HG03442 (cell line): ENCODE measurements at regions not wholly inside any gene's neighbourhood (a gene's known extent, or its start where the extent isn't known, plus 50 kb on each side); places are given as distances from the start of the nearest gene placed in this dataset.

Experiments used
- ATAC-seq: cut with Tn5 transposase; IDR thresholded peaks from one replicate; pipeline ENCODE4 v1.9.1; 2021; ENCODE audit warnings: mild to moderate bottlenecking, moderate library complexity; ENCODE audit not compliant: unreplicated experiment

- no peak for ATAC-seq
These were observed 238.1 kb downstream of the AACS start for GRCh38 chr12:125303337-125303736.

GRCh38 chr12:125304029-125304428 lies 238.8 kb downstream of the AACS start:
- ATAC-seq = no peak

- no peak for ATAC-seq
These were observed 240.0 kb downstream of the AACS start for GRCh38 chr12:125305231-125305630.

GRCh38 chr12:125310461-125310860 lies 245.2 kb downstream of the AACS start:
- no peak for ATAC-seq

GRCh38 chr12:125311050-125311449 lies 245.8 kb downstream of the AACS start:
- ATAC-seq = no peak

- no peak for ATAC-seq
These were observed 247.2 kb downstream of the AACS start for GRCh38 chr12:125312471-125312870.

GRCh38 chr12:125314051-125314755 lies 249.0 kb downstream of the AACS start:
- ATAC-seq = no peak

- ATAC-seq = no peak
These were observed 250.5 kb downstream of the AACS start for GRCh38 chr12:125315771-125316170.

- no peak for ATAC-seq
These were observed 254.9 kb downstream of the AACS start for GRCh38 chr12:125320177-125320576.

- no peak for ATAC-seq
These were observed 259.7 kb downstream of the AACS start for GRCh38 chr12:125324861-125325490.

GRCh38 chr12:125329239-125330102 lies 264.2 kb downstream of the AACS start:
- ATAC-seq = no peak

- ATAC-seq = peak; percentile 83
These were observed 265.6 kb downstream of the AACS start for GRCh38 chr12:125330645-125331341.

GRCh38 chr12:125331342-125332052 lies 266.3 kb downstream of the AACS start:
- ATAC-seq = no peak

- no peak for ATAC-seq
These were observed 267.7 kb downstream of the AACS start for GRCh38 chr12:125332900-125333299.

GRCh38 chr12:125336246-125336645 lies 271.0 kb downstream of the AACS start:
- no peak for ATAC-seq

GRCh38 chr12:125340791-125341190 lies 275.6 kb downstream of the AACS start:
- ATAC-seq = no peak

GRCh38 chr12:125341422-125341821 lies 276.2 kb downstream of the AACS start:
- no peak for ATAC-seq

GRCh38 chr12:125343649-125344048 lies 278.4 kb downstream of the AACS start:
- no peak for ATAC-seq

GRCh38 chr12:125346362-125346761 lies 281.1 kb downstream of the AACS start:
- ATAC-seq = no peak

GRCh38 chr12:125351788-125352187 lies 286.6 kb downstream of the AACS start:
- ATAC-seq = no peak
